Loucy (cell line): ENCODE measurements at regions not wholly inside any gene's neighbourhood (a gene's known extent, or its start where the extent isn't known, plus 50 kb on each side); places are given as distances from the start of the nearest gene placed in this dataset.

Source experiments
- EZH2phosphoT487 ChIP-seq: fragments of 200-600 bp; IDR thresholded peaks from 2 replicates; pipeline ENCODE4 v1.6.1; 2018; ENCODE audit warnings: antibody characterized with exemption, mild to moderate bottlenecking, moderate library complexity, borderline replicate concordance
- TF ChIP-seq, protein P1 (sequence below): fragments of 200-600 bp; sonication (generic); conservative IDR thresholded peaks from 2 replicates; pipeline ENCODE4 v1.5.1; 2014; ENCODE audit warnings: mild to moderate bottlenecking, antibody characterized with exemption, low read length

DNA sequence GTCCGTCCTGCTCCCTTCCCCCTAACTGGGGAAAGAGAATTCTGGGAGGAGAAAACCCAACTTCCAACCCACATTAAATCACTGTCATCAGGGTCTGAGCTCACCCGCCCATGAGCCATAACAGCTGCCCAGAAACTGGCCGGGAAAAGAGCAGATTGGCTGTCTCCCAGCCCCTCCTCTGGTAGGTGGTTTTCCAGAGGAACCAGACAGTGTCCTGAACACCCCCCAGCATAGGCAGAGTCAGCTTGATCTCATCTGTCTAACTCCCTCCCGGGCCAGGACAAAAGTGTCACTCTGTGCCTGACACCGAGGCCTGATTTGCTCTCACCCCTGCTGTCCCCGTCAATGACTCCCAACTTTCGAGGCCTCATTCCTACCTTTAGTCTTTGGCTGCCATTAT is 197.0 kb downstream of the AXIN2 start:
- TF ChIP-seq, protein P1, sequence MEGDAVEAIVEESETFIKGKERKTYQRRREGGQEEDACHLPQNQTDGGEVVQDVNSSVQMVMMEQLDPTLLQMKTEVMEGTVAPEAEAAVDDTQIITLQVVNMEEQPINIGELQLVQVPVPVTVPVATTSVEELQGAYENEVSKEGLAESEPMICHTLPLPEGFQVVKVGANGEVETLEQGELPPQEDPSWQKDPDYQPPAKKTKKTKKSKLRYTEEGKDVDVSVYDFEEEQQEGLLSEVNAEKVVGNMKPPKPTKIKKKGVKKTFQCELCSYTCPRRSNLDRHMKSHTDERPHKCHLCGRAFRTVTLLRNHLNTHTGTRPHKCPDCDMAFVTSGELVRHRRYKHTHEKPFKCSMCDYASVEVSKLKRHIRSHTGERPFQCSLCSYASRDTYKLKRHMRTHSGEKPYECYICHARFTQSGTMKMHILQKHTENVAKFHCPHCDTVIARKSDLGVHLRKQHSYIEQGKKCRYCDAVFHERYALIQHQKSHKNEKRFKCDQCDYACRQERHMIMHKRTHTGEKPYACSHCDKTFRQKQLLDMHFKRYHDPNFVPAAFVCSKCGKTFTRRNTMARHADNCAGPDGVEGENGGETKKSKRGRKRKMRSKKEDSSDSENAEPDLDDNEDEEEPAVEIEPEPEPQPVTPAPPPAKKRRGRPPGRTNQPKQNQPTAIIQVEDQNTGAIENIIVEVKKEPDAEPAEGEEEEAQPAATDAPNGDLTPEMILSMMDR: no peak
- no peak for TF ChIP-seq EZH2phosphoT487
